ENCODE measurements at regions not wholly inside any gene's neighbourhood (a gene's known extent, or its start where the extent isn't known, plus 50 kb on each side); places are given as distances from the start of the nearest gene placed in this dataset.
A peak's percentile ranks its signal among the peaks of the same experiment; 100 is the strongest.

GRCh38 chr9:81372628-81373191 lies 316.6 kb downstream of the TLE1 start:
- H3K27ac ChIP-seq (replicated peaks in 1 of 4), result peak overlapping the region in 1 of 4 donors; percentile 11
- WGBS, result 82% methylated on average over 8 of the region's 8 CpGs
- no peak overlapping the region for H3K4me3 ChIP-seq
- DNase-seq (ENCODE audit: extremely low spot score), result no peak
- TF ChIP-seq CTCF (IDR thresholded peaks at IDR 0.05) (no peak), EP300 (IDR thresholded peaks at IDR 0.05) (no peak), POLR2AphosphoS5 (IDR thresholded peaks at IDR 0.05) (no peak), POLR2A (IDR thresholded peaks at IDR 0.05; ENCODE audit: low read depth) (no peak)
- no peaks in the 10 kb centered on the region for H3K9me3 ChIP-seq
- H3K36me3 ChIP-seq, result no peaks in the 10 kb centered on the region
- peaks cover 0 to 15% (median 7%) of the 10 kb centered on the region in 4 donors for H3K4me1 ChIP-seq
- intact Hi-C loops (cut with DNase I), result no loop called here
- no peaks in the 10 kb centered on the region for H3K27me3 ChIP-seq

- intact Hi-C loops (cut with DNase I), result no loop called here
Measured at GRCh38 chr9:81371824-81372223, 317.5 kb downstream of the TLE1 start.

GRCh38 chr9:81370650-81371049 lies 318.7 kb downstream of the TLE1 start:
- WGBS, result 80% methylated on average over 7 of the region's 7 CpGs

More at GRCh38 chr9:81371824-81372223, 317.5 kb downstream of the TLE1 start:
- 89% methylated on average over 7 of the region's 7 CpGs for WGBS
- no peak for DNase-seq (ENCODE audit: extremely low spot score)
- Histone ChIP-seq H3K27ac (replicated peaks in 1 of 4) (no peak overlapping the region), H3K27me3 (no peaks in the 10 kb centered on the region), H3K9me3 (no peaks in the 10 kb centered on the region), H3K4me3 (no peak overlapping the region), H3K4me1 (peaks cover 0 to 15% (median 7%) of the 10 kb centered on the region in 4 donors), H3K36me3 (no peaks in the 10 kb centered on the region)
- TF ChIP-seq EP300 (IDR thresholded peaks at IDR 0.05) (no peak), POLR2A (IDR thresholded peaks at IDR 0.05; ENCODE audit: low read depth) (no peak), POLR2AphosphoS5 (IDR thresholded peaks at IDR 0.05) (no peak), CTCF (IDR thresholded peaks at IDR 0.05) (no peak)

GRCh38 chr9:81370096-81370495 lies 319.3 kb downstream of the TLE1 start:
- WGBS, result 84% methylated on average over 3 of the region's 3 CpGs
- no peak for DNase-seq (ENCODE audit: extremely low spot score)
- intact Hi-C loops (cut with DNase I), result no loop called here

More at GRCh38 chr9:81370650-81371049, 318.7 kb downstream of the TLE1 start:
- Histone ChIP-seq H3K4me1 (peaks cover 0 to 14% (median 6%) of the 10 kb centered on the region in 4 donors), H3K9me3 (peaks cover 0 to 2% (median under 1%) of the 10 kb centered on the region in 4 donors), H3K36me3 (no peaks in the 10 kb centered on the region), H3K27ac (replicated peaks in 1 of 4) (no peak overlapping the region), H3K4me3 (no peak overlapping the region), H3K27me3 (no peaks in the 10 kb centered on the region)
- DNase-seq (ENCODE audit: extremely low spot score), result no peak
- no peak for TF ChIP-seq CTCF (IDR thresholded peaks at IDR 0.05)
- TF ChIP-seq POLR2AphosphoS5 (IDR thresholded peaks at IDR 0.05), result no peak
- TF ChIP-seq EP300 (IDR thresholded peaks at IDR 0.05), result no peak
- TF ChIP-seq POLR2A (IDR thresholded peaks at IDR 0.05; ENCODE audit: low read depth), result no peak
- intact Hi-C loops (cut with DNase I), result no loop called here

More at GRCh38 chr9:81370096-81370495, 319.3 kb downstream of the TLE1 start:
- Histone ChIP-seq H3K27ac (replicated peaks in 1 of 4) (no peak overlapping the region), H3K4me3 (no peak overlapping the region), H3K36me3 (no peaks in the 10 kb centered on the region), H3K9me3 (peaks cover 0 to 7% (median 3%) of the 10 kb centered on the region in 4 donors), H3K4me1 (peaks cover 0 to 9% (median 4%) of the 10 kb centered on the region in 4 donors), H3K27me3 (no peaks in the 10 kb centered on the region)
- TF ChIP-seq CTCF (IDR thresholded peaks at IDR 0.05), result no peak
- TF ChIP-seq EP300 (IDR thresholded peaks at IDR 0.05), result no peak
- TF ChIP-seq POLR2AphosphoS5 (IDR thresholded peaks at IDR 0.05), result no peak
- no peak for TF ChIP-seq POLR2A (IDR thresholded peaks at IDR 0.05; ENCODE audit: low read depth)
